ENCODE measurements at regions not wholly inside any gene's neighbourhood (a gene's known extent, or its start where the extent isn't known, plus 50 kb on each side); places are given as distances from the start of the nearest gene placed in this dataset.

DNA sequence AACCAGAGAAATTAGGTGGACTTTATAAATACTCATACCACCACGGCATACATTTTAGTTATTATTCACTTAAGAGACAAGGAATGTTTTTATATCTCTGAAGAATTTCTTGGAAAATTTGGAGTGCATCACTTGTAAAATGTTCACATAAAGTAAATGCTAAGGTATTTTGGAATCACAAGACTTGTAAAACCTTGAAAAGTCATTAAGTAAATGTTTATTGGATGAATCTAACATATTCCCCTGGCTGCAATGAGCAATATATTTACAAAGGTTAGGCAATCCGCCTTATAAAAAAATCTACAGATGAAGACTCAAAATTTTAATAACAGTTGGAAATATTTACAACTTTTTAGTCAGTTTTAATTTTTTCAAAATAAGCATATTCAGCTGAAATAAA, 287.4 kb upstream of the ALG10 start:
- Histone ChIP-seq H3K4me1 (ENCODE audit: control insufficient read depth in 5 of 5, insufficient read depth in 5 of 5, low read length in 5 of 5) (no peaks in the 10 kb centered on the region), H3K9ac (ENCODE audit: insufficient read depth in 1 of 2, low read length in 2 of 2) (no peak overlapping the region), H3K9me3 (ENCODE audit: control insufficient read depth in 4 of 4, insufficient read depth in 3 of 4, low read length in 3 of 4) (peaks cover 0 to 1% (median 0%) of the 10 kb centered on the region in 4 donors), H3K36me3 (ENCODE audit: control insufficient read depth in 4 of 4, insufficient read depth in 4 of 4, low read length in 4 of 4) (no peaks in the 10 kb centered on the region), H3K4me3 (no peak overlapping the region), H3K27me3 (ENCODE audit: control insufficient read depth in 3 of 3, insufficient read depth in 3 of 3, low read length in 2 of 3) (no peaks in the 10 kb centered on the region), H3K27ac (ENCODE audit: low read depth in 1 of 2, low read length in 1 of 2) (no peak overlapping the region)
- DNase-seq (no peak), ATAC-seq (ENCODE audit: insufficient read depth, low FRiP score) (no peak)
- WGBS, 2 donors, result 83 to 89% methylated on average over 2 of the region's 2 CpGs
- TF ChIP-seq, protein P1, sequence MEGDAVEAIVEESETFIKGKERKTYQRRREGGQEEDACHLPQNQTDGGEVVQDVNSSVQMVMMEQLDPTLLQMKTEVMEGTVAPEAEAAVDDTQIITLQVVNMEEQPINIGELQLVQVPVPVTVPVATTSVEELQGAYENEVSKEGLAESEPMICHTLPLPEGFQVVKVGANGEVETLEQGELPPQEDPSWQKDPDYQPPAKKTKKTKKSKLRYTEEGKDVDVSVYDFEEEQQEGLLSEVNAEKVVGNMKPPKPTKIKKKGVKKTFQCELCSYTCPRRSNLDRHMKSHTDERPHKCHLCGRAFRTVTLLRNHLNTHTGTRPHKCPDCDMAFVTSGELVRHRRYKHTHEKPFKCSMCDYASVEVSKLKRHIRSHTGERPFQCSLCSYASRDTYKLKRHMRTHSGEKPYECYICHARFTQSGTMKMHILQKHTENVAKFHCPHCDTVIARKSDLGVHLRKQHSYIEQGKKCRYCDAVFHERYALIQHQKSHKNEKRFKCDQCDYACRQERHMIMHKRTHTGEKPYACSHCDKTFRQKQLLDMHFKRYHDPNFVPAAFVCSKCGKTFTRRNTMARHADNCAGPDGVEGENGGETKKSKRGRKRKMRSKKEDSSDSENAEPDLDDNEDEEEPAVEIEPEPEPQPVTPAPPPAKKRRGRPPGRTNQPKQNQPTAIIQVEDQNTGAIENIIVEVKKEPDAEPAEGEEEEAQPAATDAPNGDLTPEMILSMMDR (IDR thresholded peaks at IDR 0.05; ENCODE audit: control extremely low read depth, extremely low read depth), result no peak

DNA sequence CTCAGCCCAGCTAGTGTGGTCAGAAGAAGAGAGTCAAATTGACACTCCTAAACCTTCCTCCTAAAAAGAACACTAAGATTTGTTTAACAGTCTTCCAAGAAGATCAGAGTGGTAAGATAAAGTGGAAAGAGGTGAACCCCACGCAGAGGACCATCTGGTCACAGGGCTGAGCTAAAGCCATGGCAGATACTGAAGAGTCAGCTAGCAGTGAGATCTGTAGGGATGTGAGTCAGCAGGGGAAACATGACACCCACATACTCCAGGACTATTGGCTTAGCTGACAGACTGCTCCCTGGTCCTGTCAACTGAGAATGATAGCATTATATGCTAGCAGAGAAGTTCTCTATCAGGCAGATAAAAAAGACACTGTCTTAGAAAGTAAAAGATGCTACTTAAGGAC, 269.4 kb upstream of the ALG10 start:
- 47 to 60% methylated on average over 1 of the region's 1 CpG for WGBS, 2 donors
- Histone ChIP-seq H3K36me3 (ENCODE audit: control insufficient read depth in 4 of 4, insufficient read depth in 4 of 4, low read length in 4 of 4) (no peaks in the 10 kb centered on the region), H3K9me3 (ENCODE audit: control insufficient read depth in 4 of 4, insufficient read depth in 3 of 4, low read length in 3 of 4) (peaks cover 0 to 5% (median 0%) of the 10 kb centered on the region in 4 donors), H3K27me3 (ENCODE audit: control insufficient read depth in 3 of 3, insufficient read depth in 3 of 3, low read length in 2 of 3) (no peaks in the 10 kb centered on the region), H3K4me1 (ENCODE audit: control insufficient read depth in 5 of 5, insufficient read depth in 5 of 5, low read length in 5 of 5) (no peaks in the 10 kb centered on the region), H3K4me3 (no peak overlapping the region), H3K27ac (ENCODE audit: low read depth in 1 of 2, low read length in 1 of 2) (no peak overlapping the region), H3K9ac (ENCODE audit: insufficient read depth in 1 of 2, low read length in 2 of 2) (no peak overlapping the region)
- DNase-seq (no peak), ATAC-seq (ENCODE audit: insufficient read depth, low FRiP score) (no peak)
- TF ChIP-seq, protein P1 (IDR thresholded peaks at IDR 0.05; ENCODE audit: control extremely low read depth, extremely low read depth), result no peak

DNA sequence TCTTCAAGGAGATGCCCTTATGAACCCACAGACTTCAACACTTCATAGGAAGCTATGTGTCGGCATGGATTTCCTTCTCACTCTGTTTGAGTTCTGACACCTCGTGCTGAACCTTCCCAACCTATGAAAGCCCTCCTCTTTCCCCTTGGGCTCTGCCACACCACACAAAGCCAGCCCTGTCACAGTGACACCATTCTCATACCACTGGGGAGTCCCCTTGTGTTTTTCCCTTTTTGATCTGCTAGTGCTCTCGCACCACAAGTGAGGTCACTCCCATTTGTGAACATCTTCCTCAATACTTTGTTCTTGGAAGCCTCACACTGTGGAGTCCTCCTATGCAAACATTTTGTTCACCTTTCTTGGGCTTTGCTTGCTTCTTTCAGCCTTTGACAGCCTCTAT, 264.6 kb upstream of the ALG10 start:
- TF ChIP-seq, protein P1 (IDR thresholded peaks at IDR 0.05; ENCODE audit: control extremely low read depth, extremely low read depth), result no peak
- no peak overlapping the region for H3K9ac ChIP-seq (ENCODE audit: insufficient read depth in 1 of 2, low read length in 2 of 2)
- 78 to 89% methylated on average over 3 of the region's 3 CpGs for WGBS, 2 donors
- no peaks in the 10 kb centered on the region for H3K36me3 ChIP-seq (ENCODE audit: control insufficient read depth in 4 of 4, insufficient read depth in 4 of 4, low read length in 4 of 4)
- peaks cover 0 to 10% (median 0%) of the 10 kb centered on the region in 4 donors for H3K9me3 ChIP-seq (ENCODE audit: control insufficient read depth in 4 of 4, insufficient read depth in 3 of 4, low read length in 3 of 4)
- H3K4me1 ChIP-seq (ENCODE audit: control insufficient read depth in 5 of 5, insufficient read depth in 5 of 5, low read length in 5 of 5), result no peaks in the 10 kb centered on the region
- DNase-seq (no peak), ATAC-seq (ENCODE audit: insufficient read depth, low FRiP score) (no peak)
- no peak overlapping the region for H3K27ac ChIP-seq (ENCODE audit: low read depth in 1 of 2, low read length in 1 of 2)
- no peak overlapping the region for H3K4me3 ChIP-seq
- H3K27me3 ChIP-seq (ENCODE audit: control insufficient read depth in 3 of 3, insufficient read depth in 3 of 3, low read length in 2 of 3), result no peaks in the 10 kb centered on the region

DNA sequence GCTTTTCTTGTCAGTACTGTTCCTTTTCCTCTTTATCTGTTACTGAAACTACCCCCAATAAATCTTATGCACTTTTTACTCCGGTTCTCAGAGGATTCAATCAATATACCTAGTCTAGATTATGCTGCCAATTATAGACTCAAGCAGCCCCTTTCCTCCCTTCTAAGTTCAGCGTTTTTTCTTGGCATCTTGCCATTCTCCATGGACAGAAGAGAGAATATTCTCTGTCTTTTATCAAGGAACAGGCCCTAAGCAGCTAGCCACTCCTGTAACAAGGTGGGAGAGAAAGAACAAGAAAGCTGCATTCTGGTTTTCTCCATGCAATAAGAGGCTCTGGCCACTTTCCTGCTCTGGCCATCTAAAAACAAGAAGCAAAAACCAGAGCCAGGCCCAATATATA, 263.0 kb upstream of the ALG10 start:
- TF ChIP-seq, protein P1 (IDR thresholded peaks at IDR 0.05; ENCODE audit: control extremely low read depth, extremely low read depth), result no peak
- DNase-seq (no peak), ATAC-seq (ENCODE audit: insufficient read depth, low FRiP score) (no peak)
- Histone ChIP-seq H3K4me3 (no peak overlapping the region), H3K4me1 (ENCODE audit: control insufficient read depth in 5 of 5, insufficient read depth in 5 of 5, low read length in 5 of 5) (no peaks in the 10 kb centered on the region), H3K9ac (ENCODE audit: insufficient read depth in 1 of 2, low read length in 2 of 2) (no peak overlapping the region), H3K36me3 (ENCODE audit: control insufficient read depth in 4 of 4, insufficient read depth in 4 of 4, low read length in 4 of 4) (no peaks in the 10 kb centered on the region), H3K9me3 (ENCODE audit: control insufficient read depth in 4 of 4, insufficient read depth in 3 of 4, low read length in 3 of 4) (peaks cover 0 to 8% (median 0%) of the 10 kb centered on the region in 4 donors), H3K27ac (ENCODE audit: low read depth in 1 of 2, low read length in 1 of 2) (no peak overlapping the region), H3K27me3 (ENCODE audit: control insufficient read depth in 3 of 3, insufficient read depth in 3 of 3, low read length in 2 of 3) (no peaks in the 10 kb centered on the region)
- 60 to 77% methylated on average over 2 of the region's 2 CpGs for WGBS, 2 donors

All from lung (tissue), 11 donors.